Liver (tissue), 8 donors: ENCODE measurements at regions not wholly inside any gene's neighbourhood (a gene's known extent, or its start where the extent isn't known, plus 50 kb on each side); places are given as distances from the start of the nearest gene placed in this dataset.

Experiments used
- DNase-seq: peaks from one replicate; pipeline ENCODE4 v3.0.0-alpha.2; 2017; ENCODE audit warnings: low spot score
- H3K27ac ChIP-seq, 2 donors: one replicate each; pipeline ENCODE4 v1.7.0; 2013; ENCODE audit warnings: inconsistent platforms in 2 of 2, low read length in 2 of 2, control low read depth in 1 of 2, low read depth in 1 of 2, mild to moderate bottlenecking in 1 of 2
- H3K27me3 ChIP-seq, 4 donors: one replicate each; pipeline versions ENCODE4 v1.6.1 to v1.7.0; 2013; ENCODE audit warnings: low read length in 3 of 4, inconsistent platforms in 1 of 4, mild to moderate bottlenecking in 1 of 4, moderate library complexity in 1 of 4; ENCODE audit not compliant: control insufficient read depth in 4 of 4, insufficient read depth in 4 of 4
- H3K36me3 ChIP-seq, 4 donors: one replicate each; pipeline versions ENCODE4 v1.6.1 to v1.7.0; 2013; ENCODE audit warnings: low read length in 3 of 4, mild to moderate bottlenecking in 3 of 4, low read depth in 1 of 4, moderate library complexity in 1 of 4; ENCODE audit not compliant: control insufficient read depth in 4 of 4, insufficient read depth in 3 of 4
- H3K4me1 ChIP-seq, 4 donors: one replicate each; pipeline versions ENCODE4 v1.6.1 to v1.7.0; 2013; ENCODE audit warnings: low read length in 3 of 4, mild to moderate bottlenecking in 3 of 4, moderate library complexity in 1 of 4; ENCODE audit not compliant: control insufficient read depth in 4 of 4, insufficient read depth in 4 of 4
- H3K4me3 ChIP-seq, 3 donors: one replicate each; pipeline versions ENCODE4 v1.6.1 to v1.7.0; 2013; ENCODE audit warnings: low read length in 3 of 3, control low read depth in 1 of 3, low read depth in 1 of 3, mild to moderate bottlenecking in 1 of 3
- H3K9ac ChIP-seq, 2 donors: one replicate each; pipeline ENCODE4 v1.7.0; 2013; ENCODE audit warnings: low read length in 2 of 2, mild to moderate bottlenecking in 2 of 2, moderate library complexity in 2 of 2, control low read depth in 1 of 2, low read depth in 1 of 2
- H3K9me3 ChIP-seq, 4 donors: one replicate each; pipeline versions ENCODE4 v1.6.1 to v1.7.0; 2013; ENCODE audit warnings: low read length in 3 of 4; ENCODE audit not compliant: control insufficient read depth in 4 of 4
- ATF3 ChIP-seq: IDR thresholded peaks from 2 replicates; pipeline ENCODE4 v1.6.1; 2016; ENCODE audit warnings: antibody characterized with exemption
- EGR1 ChIP-seq, 2 donors: IDR thresholded peaks; 2 replicates each; pipeline ENCODE4 v1.6.1; 2016 to 2018; ENCODE audit warnings: antibody characterized with exemption in 2 of 2, low read depth in 2 of 2
- JUND ChIP-seq, 2 donors: IDR thresholded peaks; 2 replicates each; pipeline ENCODE4 v1.6.1; 2016; ENCODE audit warnings: antibody characterized with exemption in 2 of 2
- NR2F2 ChIP-seq: IDR thresholded peaks from 2 replicates; pipeline ENCODE4 v1.6.1; 2016; ENCODE audit warnings: antibody characterized with exemption
- RAD21 ChIP-seq, 2 donors: IDR thresholded peaks; 2 replicates each; pipeline ENCODE4 v1.6.1; 2016; ENCODE audit warnings: antibody characterized with exemption in 2 of 2, mild to moderate bottlenecking in 2 of 2
- REST ChIP-seq: IDR thresholded peaks from 2 replicates; pipeline ENCODE4 v1.6.1; 2016; ENCODE audit warnings: antibody characterized with exemption, mild to moderate bottlenecking
- RXRA ChIP-seq, 2 donors: IDR thresholded peaks; 2 replicates each; pipeline ENCODE4 v1.6.1; 2017 to 2018; ENCODE audit warnings: antibody characterized with exemption in 2 of 2, mild to moderate bottlenecking in 1 of 2
- SP1 ChIP-seq: IDR thresholded peaks from 2 replicates; pipeline ENCODE4 v1.6.1; 2018; ENCODE audit warnings: antibody characterized with exemption, mild to moderate bottlenecking
- TAF1 ChIP-seq: conservative IDR thresholded peaks from 2 replicates; pipeline ENCODE4 v1.6.1; 2016; ENCODE audit warnings: antibody characterized with exemption, mild to moderate bottlenecking
- YY1 ChIP-seq: IDR thresholded peaks from 2 replicates; pipeline ENCODE4 v1.6.1; 2016; ENCODE audit warnings: antibody characterized with exemption, mild to moderate bottlenecking
- ZBTB33 ChIP-seq: IDR thresholded peaks from 2 replicates; pipeline ENCODE4 v1.6.1; 2016; ENCODE audit warnings: antibody characterized with exemption
- WGBS: extraction: QIAGEN DNeasy Blood & Tissue Kit; methylation state at CpG from one replicate; pipeline ENCODE4 v1.1.7; 2013; 5-methylcytosine and 5-hydroxymethylcytosine counted together
- TF ChIP-seq, protein P1 (sequence below): fragments of 150-350 bp; IDR thresholded peaks from 2 replicates; pipeline ENCODE4 v1.5.1; 2017; ENCODE audit warnings: improper control_type of control experiment, low read depth, low read length; ENCODE audit not compliant: missing input control
- donor health status: healthy.
- donor health status: healthy.
- donor health status: healthy.
- donor health status: healthy.
- donor health status: healthy.

- H3K9me3 ChIP-seq = no peaks in the 10 kb centered on the region
- H3K4me3 ChIP-seq = no peak overlapping the region
- H3K27ac ChIP-seq = no peak overlapping the region
- no peaks in the 10 kb centered on the region for H3K27me3 ChIP-seq
- no peak overlapping the region for H3K9ac ChIP-seq
- H3K36me3 ChIP-seq = no peaks in the 10 kb centered on the region
- TF ChIP-seq NR2F2 (no peak), JUND (IDR thresholded peaks at IDR 0.05) (no peak), EGR1 (IDR thresholded peaks at IDR 0.05; ENCODE audit: low read depth in 2 of 2) (no peak), RXRA (IDR thresholded peaks at IDR 0.05) (no peak), YY1 (no peak), REST (no peak), RAD21 (IDR thresholded peaks at IDR 0.05) (no peak), ATF3 (no peak), TAF1 (no peak), ZBTB33 (no peak)
- TF ChIP-seq, protein P1, sequence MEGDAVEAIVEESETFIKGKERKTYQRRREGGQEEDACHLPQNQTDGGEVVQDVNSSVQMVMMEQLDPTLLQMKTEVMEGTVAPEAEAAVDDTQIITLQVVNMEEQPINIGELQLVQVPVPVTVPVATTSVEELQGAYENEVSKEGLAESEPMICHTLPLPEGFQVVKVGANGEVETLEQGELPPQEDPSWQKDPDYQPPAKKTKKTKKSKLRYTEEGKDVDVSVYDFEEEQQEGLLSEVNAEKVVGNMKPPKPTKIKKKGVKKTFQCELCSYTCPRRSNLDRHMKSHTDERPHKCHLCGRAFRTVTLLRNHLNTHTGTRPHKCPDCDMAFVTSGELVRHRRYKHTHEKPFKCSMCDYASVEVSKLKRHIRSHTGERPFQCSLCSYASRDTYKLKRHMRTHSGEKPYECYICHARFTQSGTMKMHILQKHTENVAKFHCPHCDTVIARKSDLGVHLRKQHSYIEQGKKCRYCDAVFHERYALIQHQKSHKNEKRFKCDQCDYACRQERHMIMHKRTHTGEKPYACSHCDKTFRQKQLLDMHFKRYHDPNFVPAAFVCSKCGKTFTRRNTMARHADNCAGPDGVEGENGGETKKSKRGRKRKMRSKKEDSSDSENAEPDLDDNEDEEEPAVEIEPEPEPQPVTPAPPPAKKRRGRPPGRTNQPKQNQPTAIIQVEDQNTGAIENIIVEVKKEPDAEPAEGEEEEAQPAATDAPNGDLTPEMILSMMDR = no peak
- no peak for DNase-seq
- 70% methylated on average over 4 of the region's 4 CpGs for WGBS
- H3K4me1 ChIP-seq = no peaks in the 10 kb centered on the region
Observed at GRCh38 chr11:91081440-91082043, 858.7 kb upstream of the CHORDC1 start.

DNA sequence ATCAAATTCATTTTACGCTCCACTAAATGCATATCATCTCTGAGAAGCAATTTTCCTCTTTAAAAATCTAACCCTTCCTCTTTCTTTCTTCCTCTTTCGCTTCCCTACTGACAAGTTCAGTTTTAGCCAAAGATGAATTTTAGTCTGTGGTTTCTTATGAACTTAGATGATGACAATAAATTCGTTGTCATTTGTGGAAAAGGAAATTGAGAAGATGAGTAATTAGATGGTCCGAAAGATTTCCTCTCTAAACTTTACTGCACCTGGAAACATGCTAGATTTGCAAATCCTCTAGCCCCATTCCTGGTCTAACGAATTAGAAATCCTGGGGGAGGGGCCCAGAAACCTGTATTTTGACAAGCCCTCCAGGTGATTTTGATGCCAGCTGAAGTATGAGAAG lies 855.4 kb upstream of the CHORDC1 start:
- no peak overlapping the region for H3K9ac ChIP-seq
- WGBS = 56% methylated on average over 5 of the region's 5 CpGs
- no peak overlapping the region for H3K4me3 ChIP-seq
- DNase-seq = no peak
- no peak for TF ChIP-seq EGR1 (IDR thresholded peaks at IDR 0.05; ENCODE audit: low read depth in 2 of 2)
- TF ChIP-seq ZBTB33 = no peak
- TF ChIP-seq RAD21 (IDR thresholded peaks at IDR 0.05) = no peak
- TF ChIP-seq SP1 = no peak
- TF ChIP-seq RXRA (IDR thresholded peaks at IDR 0.05) = no peak
- H3K36me3 ChIP-seq = no peaks in the 10 kb centered on the region
- no peaks in the 10 kb centered on the region for H3K4me1 ChIP-seq
- H3K27ac ChIP-seq = no peak overlapping the region
- H3K27me3 ChIP-seq = peaks cover 0 to 2% (median 0%) of the 10 kb centered on the region in 4 donors
- no peaks in the 10 kb centered on the region for H3K9me3 ChIP-seq
